WTC11 (cell line): ENCODE measurements at regions not wholly inside any gene's neighbourhood (a gene's known extent, or its start where the extent isn't known, plus 50 kb on each side); places are given as distances from the start of the nearest gene placed in this dataset.

Experiments
- ATAC-seq: fragments of 200-7000 bp; cut with Tn5 transposase; 2 replicates; pipeline ENCODE4 v1.10.0; 2021; ENCODE audit warnings: mild to moderate bottlenecking, moderate library complexity
- CTCF ChIA-PET: fragments of 300-600 bp; sonication (Branson Sonifier 250); formaldehyde crosslinking; loops from one replicate; lab custom pipeline; 2021; ENCODE audit warnings: antibody characterized with exemption; lab: Charles Lee
- POLR2A ChIA-PET: fragments of 350-600 bp; sonication (Branson Sonifier 250); formaldehyde crosslinking; loops from one replicate; lab custom pipeline; 2021; ENCODE audit warnings: antibody characterized with exemption; lab: Charles Lee
- DNase-seq: peaks from one replicate; pipeline ENCODE4 v3.0.0; 2021; ENCODE audit warnings: low spot score
- H3K27ac Mint-ChIP-seq: 2 replicates; pipeline ENCODE4 v1.8.0; 2021; ENCODE audit warnings: mixed read lengths
- H3K27me3 Mint-ChIP-seq: 2 replicates; pipeline ENCODE4 v1.8.0; 2021; ENCODE audit warnings: low read depth, mild to moderate bottlenecking, moderate library complexity, mixed read lengths
- H3K36me3 Mint-ChIP-seq: 2 replicates; pipeline ENCODE4 v1.8.0; 2021; ENCODE audit warnings: mixed read lengths
- H3K4me1 Mint-ChIP-seq: 2 replicates; pipeline ENCODE4 v1.8.0; 2022; ENCODE audit warnings: mixed read lengths
- H3K4me3 Mint-ChIP-seq: 2 replicates; pipeline ENCODE4 v1.8.0; 2021; ENCODE audit warnings: mild to moderate bottlenecking, moderate library complexity, mixed read lengths
- H3K9me3 Mint-ChIP-seq: 2 replicates; pipeline ENCODE4 v1.8.0; 2021; ENCODE audit warnings: mixed read lengths
- ATF3 ChIP-seq: sonication (generic); formaldehyde crosslinking; conservative IDR thresholded peaks from 2 replicates; pipeline ENCODE4 v1.8.1; 2022; ENCODE audit warnings: mild to moderate bottlenecking, missing genetic modification reagents
- E2F4 ChIP-seq: sonication (generic); formaldehyde crosslinking; IDR thresholded peaks from 2 replicates; pipeline ENCODE4 v1.8.1; 2022; ENCODE audit warnings: low read depth, mild to moderate bottlenecking, moderate library complexity, missing genetic modification reagents, borderline replicate concordance
- ERG ChIP-seq: fragments of 250-450 bp; sonication (Bioruptor Pico); IDR thresholded peaks from 2 replicates; pipeline ENCODE4 v1.8.0; 2021; ENCODE audit warnings: mild to moderate bottlenecking
- FOXP4 ChIP-seq: sonication (generic); formaldehyde crosslinking; IDR thresholded peaks from 2 replicates; pipeline ENCODE4 v1.8.0; 2022; ENCODE audit warnings: mild to moderate bottlenecking, missing genetic modification reagents
- GTF2I ChIP-seq: fragments of 250-450 bp; sonication (Bioruptor Pico); conservative IDR thresholded peaks from 2 replicates; pipeline ENCODE4 v1.4.0; 2021; ENCODE audit warnings: mild to moderate bottlenecking
- JUN ChIP-seq: sonication (generic); formaldehyde crosslinking; IDR thresholded peaks from 2 replicates; pipeline ENCODE4 v1.8.0; 2023; ENCODE audit warnings: mild to moderate bottlenecking, missing genetic modification reagents
- MAX ChIP-seq: sonication (generic); formaldehyde crosslinking; IDR thresholded peaks from 2 replicates; pipeline ENCODE4 v1.8.0; 2022; ENCODE audit warnings: mild to moderate bottlenecking, missing genetic modification reagents
- MXD4 ChIP-seq: fragments of 250-450 bp; sonication (Bioruptor Pico); IDR thresholded peaks from 2 replicates; pipeline ENCODE4 v1.8.0; 2021; ENCODE audit warnings: mild to moderate bottlenecking, moderate library complexity, borderline replicate concordance
- NFYB ChIP-seq: sonication (generic); formaldehyde crosslinking; conservative IDR thresholded peaks from 2 replicates; pipeline ENCODE4 v1.8.0; 2022; ENCODE audit warnings: low read depth, missing genetic modification reagents
- PRDM15 ChIP-seq: sonication (generic); formaldehyde crosslinking; IDR thresholded peaks from 2 replicates; pipeline ENCODE4 v1.8.0; 2022; ENCODE audit warnings: missing genetic modification reagents
- PREB ChIP-seq: sonication (generic); formaldehyde crosslinking; IDR thresholded peaks from 2 replicates; pipeline ENCODE4 v1.8.1; 2022; ENCODE audit warnings: mild to moderate bottlenecking, missing genetic modification reagents, moderate library complexity, borderline replicate concordance
- SMAD3 ChIP-seq: sonication (generic); formaldehyde crosslinking; IDR thresholded peaks from 2 replicates; pipeline ENCODE4 v1.8.0; 2022; ENCODE audit warnings: missing genetic modification reagents, mild to moderate bottlenecking, borderline replicate concordance
- ZMAT4 ChIP-seq: fragments of 250-450 bp; sonication (Bioruptor Pico); IDR thresholded peaks from 2 replicates; pipeline ENCODE4 v1.9.0; 2021; ENCODE audit warnings: mild to moderate bottlenecking
- ZNF121 ChIP-seq: sonication (generic); formaldehyde crosslinking; IDR thresholded peaks from 2 replicates; pipeline ENCODE4 v1.8.0; 2023; ENCODE audit warnings: missing genetic modification reagents
- ZNF138 ChIP-seq: sonication (generic); formaldehyde crosslinking; conservative IDR thresholded peaks from 2 replicates; pipeline ENCODE4 v1.8.1; 2022; ENCODE audit warnings: mild to moderate bottlenecking, moderate library complexity, missing genetic modification reagents
- ZNF423 ChIP-seq: fragments of 250-450 bp; sonication (Bioruptor Pico); IDR thresholded peaks from 2 replicates; pipeline ENCODE4 v2.1.2; 2022; ENCODE audit warnings: mild to moderate bottlenecking, moderate library complexity

GRCh38 chr9:87127978-87128614 is 180.8 kb upstream of the GAS1 start:
- Mint-ChIP-seq H3K4me3 (no peak overlapping the region), H3K9me3 (peaks cover 32% of the 10 kb centered on the region), H3K27ac (no peak overlapping the region), H3K4me1 (no peaks in the 10 kb centered on the region), H3K27me3 (peaks cover 3% of the 10 kb centered on the region; the same call in 1 of the 2 replicates), H3K36me3 (peaks cover 13% of the 10 kb centered on the region)
- TF ChIP-seq ZNF138 = no peak
- TF ChIP-seq MXD4 (CRISPR knock-in tag) = no peak
- TF ChIP-seq JUN (CRISPR knock-in tag) = no peak
- no peak for TF ChIP-seq FOXP4 (CRISPR knock-in tag)
- TF ChIP-seq NFYB (CRISPR knock-in tag) = no peak
- no peak for TF ChIP-seq MAX
- TF ChIP-seq SMAD3 (CRISPR knock-in tag) = no peak
- no peak for TF ChIP-seq E2F4 (CRISPR knock-in tag)
- TF ChIP-seq PREB (CRISPR knock-in tag) = no peak
- no peak for TF ChIP-seq PRDM15 (CRISPR knock-in tag)
- TF ChIP-seq ZNF121 (CRISPR knock-in tag) = no peak
- no peak for TF ChIP-seq ZMAT4 (CRISPR knock-in tag)
- CTCF ChIA-PET = no interaction called here
- no peak for ATAC-seq
- no peak for DNase-seq
- POLR2A ChIA-PET = no interaction called here

GRCh38 chr9:87128844-87129493 is 181.7 kb upstream of the GAS1 start:
- H3K9me3 Mint-ChIP-seq = peaks cover 41% of the 10 kb centered on the region
- CTCF ChIA-PET = no interaction called here
- no peak for ATAC-seq
- POLR2A ChIA-PET = no interaction called here
- peaks cover 13% of the 10 kb centered on the region for H3K36me3 Mint-ChIP-seq
- H3K4me1 Mint-ChIP-seq = no peaks in the 10 kb centered on the region
- no peak overlapping the region for H3K4me3 Mint-ChIP-seq
- no peak for DNase-seq
- no peak overlapping the region for H3K27ac Mint-ChIP-seq
- H3K27me3 Mint-ChIP-seq = peaks cover 3% of the 10 kb centered on the region; the same call in 1 of the 2 replicates
- TF ChIP-seq ERG (CRISPR knock-in tag) (no peak), PRDM15 (CRISPR knock-in tag) (no peak), GTF2I (CRISPR knock-in tag) (no peak), ATF3 (no peak), ZNF423 (no peak)
